NCI-H69 (cell line): ENCODE measurements at regions not wholly inside any gene's neighbourhood (a gene's known extent, or its start where the extent isn't known, plus 50 kb on each side); places are given as distances from the start of the nearest gene placed in this dataset.
"Not testable (repeated sequence)": the region's sequence is repeated elsewhere in the genome, so short reads cannot be mapped to it uniquely, and the experiment has no call there.

Source experiments
- DNase-seq: peaks from one replicate; lab custom pipeline; 2025; lab: John Stamatoyannopoulos, UW

DNA sequence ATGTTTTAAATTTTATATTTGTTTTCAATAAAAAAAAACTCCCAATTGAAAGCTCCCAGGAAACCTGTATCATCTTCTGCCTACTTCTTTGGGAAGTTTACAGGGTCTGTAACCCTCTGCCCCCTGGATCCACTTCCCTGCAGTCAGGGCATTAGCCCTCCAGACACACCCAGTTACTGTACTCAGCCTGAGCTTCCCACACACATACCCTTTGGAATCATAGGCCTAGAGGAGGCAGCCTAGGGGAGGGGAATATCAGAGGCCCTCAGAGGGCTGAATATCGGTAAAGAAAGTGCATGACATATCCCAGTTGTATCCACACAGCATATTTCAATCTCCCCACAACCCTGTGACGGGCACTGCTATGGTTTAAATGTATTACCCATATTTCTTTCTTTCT is 56.2 kb upstream of the TFPI start:
- DNase-seq = not testable (repeated sequence)

GRCh38 chr2:187612857-187613256 is 58.6 kb upstream of the TFPI start:
- DNase-seq = no peak

GRCh38 chr2:187614756-187615155 is 60.5 kb upstream of the TFPI start:
- no peak for DNase-seq

DNA sequence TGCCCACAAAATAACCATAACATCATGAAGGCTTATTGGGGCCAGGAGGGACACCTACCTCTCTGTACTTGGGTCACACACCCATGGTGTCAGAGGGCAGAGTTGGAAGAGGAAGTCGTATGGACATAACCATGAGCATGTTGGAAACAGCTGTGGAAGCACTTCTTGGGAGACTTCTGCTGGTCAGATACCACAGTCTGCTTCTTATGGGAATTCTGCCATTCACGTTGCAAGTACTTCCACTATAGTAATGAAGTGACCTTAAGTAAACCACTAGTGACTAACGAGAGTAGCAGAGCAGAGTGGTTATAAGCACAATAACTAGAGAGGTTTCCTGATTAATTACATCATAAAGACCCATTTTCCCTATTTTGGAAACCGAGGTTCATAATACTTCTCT is 61.1 kb upstream of the TFPI start:
- DNase-seq = no peak

DNA sequence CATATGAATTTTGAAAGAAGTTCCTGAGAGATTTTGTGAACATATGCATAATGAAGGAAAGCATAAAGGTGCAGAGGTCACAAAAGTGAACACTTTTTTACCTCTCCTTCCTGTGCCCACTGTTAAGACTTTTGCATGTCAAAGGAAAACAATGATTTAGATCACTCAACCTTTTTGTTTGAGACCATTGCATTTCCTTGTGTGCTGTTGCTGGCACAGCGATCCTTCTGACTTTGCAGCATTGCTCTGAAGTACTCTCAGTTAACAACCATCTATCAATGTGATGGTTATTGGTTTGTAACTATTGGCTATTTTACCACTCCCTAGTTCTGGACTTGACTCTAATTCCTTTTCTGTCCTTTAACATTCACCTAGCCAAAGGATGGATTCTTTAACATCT is 61.7 kb upstream of the TFPI start:
- no peak for DNase-seq

DNA sequence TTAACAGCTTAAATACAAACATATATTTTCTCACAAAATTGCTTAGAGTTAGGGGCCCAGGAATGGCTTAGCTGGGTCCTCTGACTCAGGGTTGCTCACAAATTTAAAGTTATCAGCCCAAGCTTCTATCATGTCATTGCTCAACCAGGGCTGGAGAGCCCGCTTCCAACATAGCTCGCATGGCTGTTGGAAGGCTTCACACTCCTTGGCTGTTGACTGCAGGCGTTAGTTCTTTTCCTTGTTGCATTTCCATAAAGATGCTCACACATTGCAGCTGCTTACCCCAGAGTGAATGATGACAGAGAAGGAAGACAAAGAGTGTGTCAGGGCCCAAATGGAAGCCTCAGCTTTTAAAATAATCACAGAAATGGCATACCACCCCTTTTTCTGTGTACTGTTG is 62.9 kb upstream of the TFPI start:
- DNase-seq = peak; percentile 21

DNA sequence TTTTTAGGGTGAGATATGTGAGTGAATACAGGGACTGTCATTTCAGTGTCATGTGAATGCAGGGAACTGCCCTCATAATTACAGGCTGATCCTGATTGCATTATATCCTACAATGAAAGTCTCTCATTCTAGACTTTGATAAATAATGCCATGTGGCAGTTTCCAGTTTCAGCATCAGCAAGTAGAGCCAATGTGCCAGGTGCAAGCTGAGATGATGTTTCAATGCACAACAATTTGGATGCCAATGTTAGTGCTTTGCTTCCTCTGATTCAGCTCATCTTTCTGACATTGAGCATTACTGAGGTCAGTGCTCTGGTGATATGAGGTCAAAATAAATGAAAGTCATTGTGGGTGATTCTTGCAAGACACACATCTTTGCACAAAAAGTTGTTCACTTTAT is 63.7 kb upstream of the TFPI start:
- peak; percentile 87 for DNase-seq

GRCh38 chr2:187618813-187619212 is 64.6 kb upstream of the TFPI start:
- DNase-seq = peak; percentile 42

GRCh38 chr2:187627153-187627552 is 72.9 kb upstream of the TFPI start:
- DNase-seq = no peak

GRCh38 chr2:187636731-187637391 is 82.6 kb upstream of the TFPI start:
- not testable (repeated sequence) for DNase-seq

GRCh38 chr2:187637392-187637740 is 83.1 kb upstream of the TFPI start:
- DNase-seq = not testable (repeated sequence)

- DNase-seq = not testable (repeated sequence)
Measured at GRCh38 chr2:187637771-187638170, 83.5 kb upstream of the TFPI start.

GRCh38 chr2:187638840-187639239 is 84.6 kb upstream of the TFPI start:
- no peak for DNase-seq

- no peak for DNase-seq
Measured at GRCh38 chr2:187640926-187641510, 86.8 kb upstream of the TFPI start.

DNA sequence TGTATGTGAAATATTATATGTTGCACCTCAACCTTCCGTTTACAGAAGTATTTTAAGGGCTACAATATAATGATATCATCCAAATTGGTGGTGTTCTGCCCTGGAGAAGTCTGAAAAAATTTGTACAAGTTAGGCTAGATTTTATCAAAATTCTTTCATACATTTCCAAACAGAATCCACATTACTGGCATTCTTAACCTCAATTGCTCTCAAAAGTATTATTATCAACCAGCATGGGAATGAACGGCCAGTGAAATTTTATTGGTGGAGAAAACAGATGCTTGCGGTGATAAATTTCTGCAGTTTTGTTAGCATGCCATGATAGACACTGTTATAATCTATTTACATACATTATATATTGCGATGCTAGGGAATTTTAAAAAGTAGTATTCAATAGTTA is 88.3 kb upstream of the TFPI start:
- DNase-seq = no peak

DNA sequence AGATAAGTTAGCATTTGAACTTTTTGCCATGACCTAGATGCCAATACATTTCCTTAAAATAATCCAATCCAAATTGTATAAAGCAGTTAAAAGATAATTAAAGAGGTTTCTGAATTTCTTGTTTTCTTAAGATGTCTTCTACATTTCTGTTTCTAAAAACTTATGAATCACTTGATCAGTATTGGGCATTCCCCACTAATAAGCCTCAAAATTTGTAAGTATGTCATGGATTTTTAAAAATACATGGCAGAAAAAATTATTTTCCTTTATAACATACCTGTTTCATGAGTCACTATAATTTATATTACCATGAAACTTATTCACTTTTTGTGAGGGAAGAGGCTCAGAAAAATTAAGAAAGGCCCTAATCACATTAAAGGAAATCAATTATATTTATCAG is 90.3 kb upstream of the TFPI start:
- no peak for DNase-seq

DNA sequence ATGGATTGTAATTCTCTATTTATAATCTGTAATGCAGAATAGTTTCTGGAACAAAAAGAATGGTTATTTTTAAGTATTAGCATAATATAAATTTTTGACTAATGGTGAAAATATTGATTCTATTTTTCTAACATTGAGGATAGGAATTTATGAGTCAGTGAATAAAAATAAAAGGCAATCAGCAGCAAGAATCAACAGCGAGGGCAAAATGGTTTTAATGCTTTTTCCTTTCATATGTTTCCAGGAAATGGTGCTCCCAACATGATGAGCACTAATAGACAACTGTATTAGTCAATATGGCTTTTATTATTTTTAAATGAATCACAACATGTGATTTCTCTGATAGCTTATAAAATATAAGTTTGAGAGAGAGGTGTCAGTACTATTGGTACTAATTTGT is 90.7 kb upstream of the TFPI start:
- no peak for DNase-seq

DNA sequence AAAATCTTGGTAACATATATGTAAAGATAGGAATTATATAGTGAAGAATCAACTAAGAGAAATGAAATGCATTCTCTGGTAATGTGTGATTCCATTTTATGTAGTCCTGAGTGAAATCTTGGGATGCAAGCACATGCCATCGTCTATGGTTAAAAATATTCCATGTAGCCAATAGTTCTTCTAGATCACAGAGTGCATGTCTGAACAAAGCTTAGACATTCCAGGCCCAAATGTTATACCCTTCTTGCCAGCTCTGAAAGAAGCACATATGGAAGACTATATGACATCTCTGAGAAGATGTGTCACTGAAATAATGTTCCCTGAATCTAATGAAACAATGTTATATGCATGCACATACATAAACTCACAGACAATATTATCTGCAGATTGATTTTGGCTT is 92.3 kb upstream of the TFPI start:
- DNase-seq = no peak

- peak; percentile 96 for DNase-seq
Measured at GRCh38 chr2:187654535-187654934, 100.3 kb upstream of the TFPI start.

DNA sequence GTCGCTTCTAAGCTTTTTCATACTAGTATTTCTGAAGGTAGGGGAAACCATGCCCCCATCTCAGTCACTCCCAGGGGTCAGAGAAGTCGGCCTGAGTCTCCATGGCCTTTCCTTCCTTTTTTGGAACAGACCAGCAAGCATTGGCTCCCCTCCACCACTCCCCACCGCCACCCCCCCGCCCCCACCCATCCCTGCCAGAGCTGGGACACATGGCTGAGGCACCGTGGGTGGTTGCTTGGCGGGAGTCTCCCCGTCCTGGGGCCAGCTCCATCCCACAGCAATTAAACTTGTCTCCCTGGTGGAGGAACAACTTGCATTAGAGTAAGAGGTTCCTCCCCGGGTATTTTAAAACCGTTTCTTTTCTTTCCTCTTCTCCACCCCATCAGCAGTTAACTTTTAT is 100.8 kb upstream of the TFPI start:
- peak; percentile 84 for DNase-seq

DNA sequence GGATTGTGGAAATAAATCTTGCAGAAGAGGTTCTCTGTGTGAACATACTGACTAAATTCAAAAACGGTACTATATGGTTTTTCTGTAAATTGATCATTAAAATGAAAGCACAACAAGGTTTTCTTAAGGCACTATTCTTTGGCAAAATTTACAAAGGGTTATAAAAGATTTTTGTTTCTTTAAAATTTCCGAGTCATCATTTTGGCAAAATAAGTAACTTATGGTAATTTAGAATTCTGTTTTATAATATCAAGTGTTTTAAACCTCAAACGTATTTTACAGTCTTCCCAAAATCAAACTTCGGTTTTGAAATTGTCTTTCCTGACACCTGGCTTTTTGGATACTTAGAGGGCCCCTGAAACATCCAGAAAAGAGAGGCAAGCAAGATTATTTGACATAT is 101.9 kb upstream of the TFPI start:
- DNase-seq = no peak

GRCh38 chr2:187658952-187659525 is 104.8 kb upstream of the TFPI start:
- DNase-seq = peak; percentile 32

DNA sequence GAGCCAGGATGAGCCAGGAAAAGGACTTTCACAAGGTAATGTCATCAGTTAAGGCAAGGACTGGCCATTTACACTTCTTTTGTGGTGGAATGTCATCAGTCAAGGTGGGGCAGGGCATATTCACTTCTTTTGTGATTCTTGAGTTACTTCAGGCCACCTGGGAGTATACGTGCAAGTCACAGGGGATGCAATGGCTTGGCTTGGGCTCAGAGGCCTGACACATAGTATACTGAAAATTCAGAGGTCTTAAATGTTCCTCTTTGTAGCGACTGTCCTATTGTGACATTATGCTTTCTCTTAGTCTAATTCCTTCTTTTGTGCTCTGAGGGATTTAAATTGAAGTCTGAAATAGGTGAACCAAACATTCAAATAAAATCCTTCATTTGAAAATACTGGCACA is 121.8 kb upstream of the TFPI start:
- DNase-seq = not testable (repeated sequence)

DNA sequence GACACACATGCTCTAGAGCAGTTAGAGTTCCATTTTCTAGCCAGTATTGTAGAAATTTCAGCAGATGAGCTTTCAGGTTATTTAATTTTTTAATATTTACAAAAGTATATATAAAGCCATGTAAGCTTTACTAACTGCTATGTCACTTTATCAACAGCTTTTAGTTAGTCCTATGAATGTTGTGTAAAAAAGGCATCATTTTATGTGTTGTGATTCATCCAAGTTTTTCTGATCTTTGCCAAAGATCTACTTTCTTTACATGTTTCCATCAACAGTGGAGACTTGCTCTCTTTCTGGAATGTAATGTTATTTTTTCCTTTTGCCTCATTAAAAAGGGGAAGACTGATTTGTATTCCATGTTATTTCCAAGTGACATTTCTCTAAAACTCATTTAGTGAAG is 125.2 kb upstream of the TFPI start:
- no peak for DNase-seq
